ENCODE measurements at regions not wholly inside any gene's neighbourhood (a gene's known extent, or its start where the extent isn't known, plus 50 kb on each side); places are given as distances from the start of the nearest gene placed in this dataset.

- no peaks in the 10 kb centered on the region for H3K9me2 ChIP-seq (ENCODE audit: insufficient read depth)
- no peaks in the 10 kb centered on the region for H4K20me1 ChIP-seq (ENCODE audit: insufficient read depth)
- no peaks in the 10 kb centered on the region for H3K9me3 ChIP-seq (ENCODE audit: low read depth)
- H3K79me2 ChIP-seq (ENCODE audit: insufficient read depth) = no peaks in the 10 kb centered on the region
- H3K4me1 ChIP-seq (ENCODE audit: insufficient read depth) = peaks cover 21% of the 10 kb centered on the region
- in situ Hi-C loops (cut with MboI) = no loop called here
- H3K9ac ChIP-seq = no peak overlapping the region
- H2AFZ ChIP-seq = no peak overlapping the region
- H3K36me3 ChIP-seq (ENCODE audit: low read depth) = no peaks in the 10 kb centered on the region
- no peaks in the 10 kb centered on the region for H3K27me3 ChIP-seq (replicated peaks; ENCODE audit: insufficient read depth)
- TF ChIP-seq EZH2phosphoT487 (IDR thresholded peaks at IDR 0.05; ENCODE audit: insufficient read depth, low read depth) (no peak), EZH2 (IDR thresholded peaks at IDR 0.05; ENCODE audit: insufficient read depth, poor library complexity, severe bottlenecking) (no peak)
- H3K27ac ChIP-seq = no peak overlapping the region
- no peak overlapping the region for H3K4me3 ChIP-seq
- H3F3A ChIP-seq (ENCODE audit: insufficient read depth) = peaks cover 20% of the 10 kb centered on the region
- no peak for DNase-seq
- 87 to 88% methylated on average over 4 of the region's 4 CpGs for WGBS, 2 experiments (ENCODE audit: low coverage in 1 of 2, low lambda C conversion rate in 2 of 2, missing lambda C conversion rate in 2 of 2)
- H3K4me2 ChIP-seq (ENCODE audit: unreplicated experiment) = no peak overlapping the region
These were observed 64.9 kb downstream of the PTGS2 start for GRCh38 chr1:186615332-186615731.

DNA sequence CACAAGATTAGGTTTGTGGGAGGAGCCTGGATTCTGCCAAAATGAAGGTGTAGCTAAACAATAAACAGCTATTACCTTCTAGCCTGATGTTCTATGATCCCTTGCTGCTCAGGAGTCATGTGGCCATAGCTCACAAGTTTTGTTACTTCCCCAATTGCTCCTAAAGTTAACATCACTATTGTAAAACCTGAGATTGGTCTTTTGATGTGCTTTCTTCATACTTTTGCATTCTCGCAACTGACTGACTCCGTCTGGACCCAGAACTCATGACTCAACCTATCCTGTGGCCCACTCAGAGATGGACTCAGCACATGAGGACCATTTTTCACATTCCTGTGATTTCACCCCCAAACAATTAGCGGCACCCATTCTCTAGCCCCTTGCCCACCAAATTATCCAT is 69.1 kb downstream of the PTGS2 start:
- in situ Hi-C loops (cut with MboI) = no loop called here
- Histone ChIP-seq H4K20me1 (ENCODE audit: insufficient read depth) (no peaks in the 10 kb centered on the region), H2AFZ (no peak overlapping the region), H3K36me3 (ENCODE audit: low read depth) (no peaks in the 10 kb centered on the region), H3K9ac (no peak overlapping the region), H3K9me3 (ENCODE audit: low read depth) (no peaks in the 10 kb centered on the region), H3K27me3 (replicated peaks; ENCODE audit: insufficient read depth) (no peaks in the 10 kb centered on the region), H3K27ac (no peak overlapping the region), H3K4me3 (no peak overlapping the region), H3K9me2 (ENCODE audit: insufficient read depth) (no peaks in the 10 kb centered on the region), H3F3A (ENCODE audit: insufficient read depth) (no peaks in the 10 kb centered on the region), H3K4me2 (ENCODE audit: unreplicated experiment) (no peak overlapping the region), H3K4me1 (ENCODE audit: insufficient read depth) (no peaks in the 10 kb centered on the region), H3K79me2 (ENCODE audit: insufficient read depth) (no peaks in the 10 kb centered on the region)
- no peak for DNase-seq
- TF ChIP-seq EZH2phosphoT487 (IDR thresholded peaks at IDR 0.05; ENCODE audit: insufficient read depth, low read depth) (no peak), EZH2 (IDR thresholded peaks at IDR 0.05; ENCODE audit: insufficient read depth, poor library complexity, severe bottlenecking) (no peak)
- WGBS, 2 experiments (ENCODE audit: low coverage in 1 of 2, low lambda C conversion rate in 2 of 2, missing lambda C conversion rate in 2 of 2) = 96 to 97% methylated on average over 3 of the region's 3 CpGs

- H3K9ac ChIP-seq = no peak overlapping the region
- no peaks in the 10 kb centered on the region for H3K27me3 ChIP-seq (replicated peaks; ENCODE audit: insufficient read depth)
- TF ChIP-seq EZH2 (IDR thresholded peaks at IDR 0.05; ENCODE audit: insufficient read depth, poor library complexity, severe bottlenecking) = no peak
- TF ChIP-seq EZH2phosphoT487 (IDR thresholded peaks at IDR 0.05; ENCODE audit: insufficient read depth, low read depth) = no peak
- H3K9me3 ChIP-seq (ENCODE audit: low read depth) = no peaks in the 10 kb centered on the region
- H3K79me2 ChIP-seq (ENCODE audit: insufficient read depth) = no peaks in the 10 kb centered on the region
- H3K4me3 ChIP-seq = no peak overlapping the region
- no peak overlapping the region for H2AFZ ChIP-seq
- H3K36me3 ChIP-seq (ENCODE audit: low read depth) = no peaks in the 10 kb centered on the region
- in situ Hi-C loops (cut with MboI) = loop anchor here (10.0 kb wide), 1 partner anchor 124 kb away; no protein-coding TSS in a partner anchor
- DNase-seq = no peak
- H3K4me1 ChIP-seq (ENCODE audit: insufficient read depth) = no peaks in the 10 kb centered on the region
- no peaks in the 10 kb centered on the region for H3F3A ChIP-seq (ENCODE audit: insufficient read depth)
- no peaks in the 10 kb centered on the region for H3K9me2 ChIP-seq (ENCODE audit: insufficient read depth)
- H3K27ac ChIP-seq = no peak overlapping the region
- no peaks in the 10 kb centered on the region for H4K20me1 ChIP-seq (ENCODE audit: insufficient read depth)
- H3K4me2 ChIP-seq (ENCODE audit: unreplicated experiment) = no peak overlapping the region
These were observed 71.0 kb downstream of the PTGS2 start for GRCh38 chr1:186609183-186609582.

DNA sequence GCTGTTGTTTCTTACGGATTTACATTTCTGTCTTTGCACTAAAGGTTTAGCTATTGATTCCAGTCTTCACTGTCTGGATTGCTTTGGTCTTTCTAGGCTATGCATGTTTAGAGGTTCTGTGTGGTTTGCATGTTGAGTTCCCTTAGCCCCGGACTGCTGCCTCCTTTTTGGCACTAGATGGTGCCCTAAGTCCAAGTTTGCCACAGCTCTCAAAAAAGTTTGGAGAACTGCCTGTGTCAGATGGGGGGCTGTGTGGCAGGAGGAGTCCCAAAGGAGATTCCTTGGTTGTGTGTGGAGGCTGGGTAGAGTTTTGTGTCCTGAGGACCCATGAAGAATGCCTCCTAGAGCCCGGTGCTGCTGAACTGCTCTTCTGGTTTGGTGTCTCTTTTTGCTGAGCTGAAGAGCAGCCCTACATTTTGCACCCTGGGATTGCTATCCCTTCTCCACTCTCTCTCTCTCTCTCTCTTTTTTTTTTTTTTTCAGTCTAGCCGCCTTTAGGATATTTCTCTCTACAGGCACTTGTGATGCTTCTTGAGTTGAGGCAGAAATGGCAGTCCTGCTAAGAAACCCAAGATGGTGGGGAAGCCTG is 74.4 kb downstream of the PTGS2 start:
- Histone ChIP-seq H3K27ac (no peak overlapping the region), H3K9me3 (ENCODE audit: low read depth) (no peaks in the 10 kb centered on the region), H3K36me3 (ENCODE audit: low read depth) (no peaks in the 10 kb centered on the region), H3K9ac (no peak overlapping the region), H3K4me2 (ENCODE audit: unreplicated experiment) (no peak overlapping the region), H3K27me3 (replicated peaks; ENCODE audit: insufficient read depth) (no peaks in the 10 kb centered on the region), H4K20me1 (ENCODE audit: insufficient read depth) (no peaks in the 10 kb centered on the region), H2AFZ (peak overlapping the region; percentile 47), H3K9me2 (ENCODE audit: insufficient read depth) (no peaks in the 10 kb centered on the region), H3F3A (ENCODE audit: insufficient read depth) (no peaks in the 10 kb centered on the region), H3K4me1 (ENCODE audit: insufficient read depth) (no peaks in the 10 kb centered on the region), H3K4me3 (no peak overlapping the region), H3K79me2 (ENCODE audit: insufficient read depth) (no peaks in the 10 kb centered on the region)
- in situ Hi-C loops (cut with MboI) = loop anchor here (10.0 kb wide), 1 partner anchor 121 kb away; no protein-coding TSS in a partner anchor
- 21 to 27% methylated on average over 4 of the region's 4 CpGs for WGBS, 2 experiments (ENCODE audit: low coverage in 1 of 2, low lambda C conversion rate in 2 of 2, missing lambda C conversion rate in 2 of 2)
- DNase-seq = peak; percentile 80
- TF ChIP-seq EZH2 (IDR thresholded peaks at IDR 0.05; ENCODE audit: insufficient read depth, poor library complexity, severe bottlenecking) = no peak
- no peak for TF ChIP-seq EZH2phosphoT487 (IDR thresholded peaks at IDR 0.05; ENCODE audit: insufficient read depth, low read depth)

- H3F3A ChIP-seq (ENCODE audit: insufficient read depth) = no peaks in the 10 kb centered on the region
- H3K4me2 ChIP-seq (ENCODE audit: unreplicated experiment) = no peak overlapping the region
- no peaks in the 10 kb centered on the region for H4K20me1 ChIP-seq (ENCODE audit: insufficient read depth)
- no peaks in the 10 kb centered on the region for H3K79me2 ChIP-seq (ENCODE audit: insufficient read depth)
- H3K9ac ChIP-seq = no peak overlapping the region
- H3K27me3 ChIP-seq (replicated peaks; ENCODE audit: insufficient read depth) = no peaks in the 10 kb centered on the region
- H3K4me1 ChIP-seq (ENCODE audit: insufficient read depth) = no peaks in the 10 kb centered on the region
- no peaks in the 10 kb centered on the region; the same call in 1 of the 2 replicates for H3K36me3 ChIP-seq (ENCODE audit: low read depth)
- no peaks in the 10 kb centered on the region for H3K9me2 ChIP-seq (ENCODE audit: insufficient read depth)
- TF ChIP-seq EZH2phosphoT487 (IDR thresholded peaks at IDR 0.05; ENCODE audit: insufficient read depth, low read depth) (no peak), EZH2 (IDR thresholded peaks at IDR 0.05; ENCODE audit: insufficient read depth, poor library complexity, severe bottlenecking) (no peak)
- in situ Hi-C loops (cut with MboI) = no loop called here
- no peak overlapping the region for H2AFZ ChIP-seq
- DNase-seq = peak; percentile 1
- no peak overlapping the region for H3K27ac ChIP-seq
- no peaks in the 10 kb centered on the region for H3K9me3 ChIP-seq (ENCODE audit: low read depth)
- 35 to 39% methylated on average over 3 of the region's 3 CpGs for WGBS, 2 experiments (ENCODE audit: low coverage in 1 of 2, low lambda C conversion rate in 2 of 2, missing lambda C conversion rate in 2 of 2)
- H3K4me3 ChIP-seq = no peak overlapping the region
These were observed 84.3 kb downstream of the PTGS2 start for GRCh38 chr1:186595969-186596368.

Data from GM23248 (cell line).